ENCODE measurements at regions not wholly inside any gene's neighbourhood (a gene's known extent, or its start where the extent isn't known, plus 50 kb on each side); places are given as distances from the start of the nearest gene placed in this dataset.
"Not testable (repeated sequence)": the region's sequence is repeated elsewhere in the genome, so short reads cannot be mapped to it uniquely, and the experiment has no call there.

GRCh38 chr1:105483436-105483835 is 1573.0 kb upstream of the PRMT6 start:
- intact Hi-C loops (cut with DNase I), result no loop called here
- no peak for DNase-seq (ENCODE audit: missing footprints)
- no peak for ATAC-seq

GRCh38 chr1:105485207-105485606 is 1571.3 kb upstream of the PRMT6 start:
- intact Hi-C loops (cut with DNase I), result no loop called here
- DNase-seq (ENCODE audit: missing footprints) (no peak), ATAC-seq (no peak)

GRCh38 chr1:105492921-105493320 is 1563.6 kb upstream of the PRMT6 start:
- intact Hi-C loops (cut with DNase I), result no loop called here
- DNase-seq (ENCODE audit: missing footprints), result no peak

GRCh38 chr1:105516068-105516467 is 1540.4 kb upstream of the PRMT6 start:
- intact Hi-C loops (cut with DNase I), result no loop called here
- no peak for DNase-seq (ENCODE audit: missing footprints)
- no peak for ATAC-seq

More at GRCh38 chr1:105492921-105493320, 1563.6 kb upstream of the PRMT6 start:
- ATAC-seq, result no peak

- intact Hi-C loops (cut with DNase I), result no loop called here
- ATAC-seq (no peak), DNase-seq (ENCODE audit: missing footprints) (no peak)
Measured at GRCh38 chr1:105533996-105534395, 1522.5 kb upstream of the PRMT6 start.

DNA sequence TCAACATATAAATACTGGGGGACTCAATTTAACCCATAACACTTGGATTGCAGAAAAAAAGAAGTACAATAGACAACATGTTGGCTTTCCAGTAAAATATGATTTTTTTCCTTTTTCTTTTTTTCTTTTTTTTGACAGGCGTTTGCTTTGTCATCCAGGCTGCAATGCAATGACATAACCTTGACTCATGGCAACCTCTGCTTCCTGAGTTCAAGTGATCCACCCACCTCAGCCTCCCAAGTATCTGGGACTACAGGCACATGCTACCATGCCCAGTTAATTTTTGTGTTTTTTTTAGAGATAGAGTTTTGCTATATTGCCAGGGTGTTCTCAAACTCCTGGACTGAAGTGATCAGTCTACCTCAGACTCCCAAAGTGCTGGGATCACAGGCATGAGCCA is 1512.0 kb upstream of the PRMT6 start:
- ATAC-seq (no peak), DNase-seq (ENCODE audit: missing footprints) (no peak)
- intact Hi-C loops (cut with DNase I), result no loop called here

- ATAC-seq, result no peak
- no peak for DNase-seq (ENCODE audit: missing footprints)
- intact Hi-C loops (cut with DNase I), result no loop called here
Measured at GRCh38 chr1:105556266-105556665, 1500.2 kb upstream of the PRMT6 start.

DNA sequence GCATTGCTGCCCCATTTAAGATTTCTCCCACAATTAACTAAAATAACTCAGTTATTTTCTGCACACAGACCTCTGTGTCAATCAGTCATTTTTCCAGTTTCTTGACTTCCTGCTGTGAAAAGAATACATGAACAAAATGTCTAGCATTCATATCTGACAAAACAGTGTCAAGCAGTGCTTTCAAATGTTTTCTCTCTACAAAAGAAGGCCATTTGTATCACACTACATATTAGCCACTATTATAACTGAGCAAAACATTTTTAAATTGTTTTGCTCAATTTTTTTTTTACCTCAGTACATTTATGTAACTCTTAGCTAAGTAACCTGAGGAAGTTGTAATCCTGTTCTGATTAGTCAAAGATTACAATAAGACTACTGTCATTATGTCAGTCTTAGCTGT is 1498.5 kb upstream of the PRMT6 start:
- ATAC-seq (no peak), DNase-seq (ENCODE audit: missing footprints) (no peak)
- intact Hi-C loops (cut with DNase I), result no loop called here

DNA sequence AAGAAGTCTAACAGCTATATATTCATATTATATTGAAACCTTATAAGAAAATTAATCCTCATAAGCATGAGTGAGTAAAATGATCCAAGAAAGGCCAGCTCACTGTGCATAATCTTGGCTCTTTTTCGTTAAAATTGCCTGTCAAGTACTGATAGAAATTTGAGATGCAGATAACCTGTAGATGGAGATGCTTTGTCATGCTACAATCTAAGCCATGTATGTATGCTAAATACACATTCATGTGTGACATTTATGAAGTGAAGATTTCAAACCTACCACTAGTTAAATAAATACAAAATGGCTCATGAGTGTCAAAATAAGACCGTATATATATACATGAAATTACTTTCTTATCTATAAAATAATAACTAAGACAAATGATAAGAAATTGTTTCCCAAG is 1491.5 kb upstream of the PRMT6 start:
- intact Hi-C loops (cut with DNase I), result no loop called here
- no peak for DNase-seq (ENCODE audit: missing footprints)
- ATAC-seq, result no peak

GRCh38 chr1:105585791-105586190 is 1470.7 kb upstream of the PRMT6 start:
- DNase-seq (ENCODE audit: missing footprints) (no peak), ATAC-seq (no peak)
- intact Hi-C loops (cut with DNase I), result no loop called here

GRCh38 chr1:105591681-105592080 is 1464.8 kb upstream of the PRMT6 start:
- intact Hi-C loops (cut with DNase I), result no loop called here
- DNase-seq (ENCODE audit: missing footprints) (no peak), ATAC-seq (no peak)

GRCh38 chr1:105608713-105609112 is 1447.8 kb upstream of the PRMT6 start:
- ATAC-seq, result no peak
- intact Hi-C loops (cut with DNase I), result no loop called here
- DNase-seq (ENCODE audit: missing footprints), result no peak

DNA sequence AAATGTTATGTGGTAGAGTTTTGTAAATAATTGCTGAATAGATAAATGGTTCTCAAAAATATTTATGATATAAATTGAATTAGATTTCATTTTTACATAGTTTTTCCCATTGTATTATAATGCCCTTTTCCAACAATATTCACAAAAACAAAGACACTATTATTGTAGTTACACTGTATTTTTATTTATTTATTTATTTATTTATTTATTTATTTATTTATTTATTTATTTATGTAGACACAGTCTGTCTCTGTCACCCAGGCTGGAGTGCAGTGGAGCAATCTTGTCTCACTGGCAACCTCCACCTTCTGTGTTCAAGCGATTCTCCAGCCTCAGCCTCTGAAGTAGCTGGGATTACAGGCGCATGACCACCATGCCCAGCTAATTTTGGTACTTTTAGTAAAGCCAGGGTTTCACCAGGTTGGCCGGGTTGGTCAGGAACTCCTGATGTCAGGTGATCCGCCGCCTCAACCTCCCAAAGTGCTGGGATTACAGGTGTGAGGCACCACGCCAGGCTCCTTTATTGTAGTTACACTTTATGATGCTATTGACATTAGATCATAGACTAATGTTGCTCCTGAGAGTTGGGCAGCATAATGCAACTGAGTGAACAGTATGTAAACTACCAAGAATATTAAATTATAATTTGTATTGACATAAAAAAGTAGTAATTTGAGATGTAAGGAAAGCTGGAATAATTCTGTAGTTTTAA is 1430.0 kb upstream of the PRMT6 start:
- intact Hi-C loops (cut with DNase I), result no loop called here
- no peak for ATAC-seq
- no peak for DNase-seq (ENCODE audit: missing footprints)

GRCh38 chr1:105631153-105631744 is 1425.2 kb upstream of the PRMT6 start:
- DNase-seq (ENCODE audit: missing footprints); intact Hi-C loops (cut with DNase I); ATAC-seq: not testable (repeated sequence)

DNA sequence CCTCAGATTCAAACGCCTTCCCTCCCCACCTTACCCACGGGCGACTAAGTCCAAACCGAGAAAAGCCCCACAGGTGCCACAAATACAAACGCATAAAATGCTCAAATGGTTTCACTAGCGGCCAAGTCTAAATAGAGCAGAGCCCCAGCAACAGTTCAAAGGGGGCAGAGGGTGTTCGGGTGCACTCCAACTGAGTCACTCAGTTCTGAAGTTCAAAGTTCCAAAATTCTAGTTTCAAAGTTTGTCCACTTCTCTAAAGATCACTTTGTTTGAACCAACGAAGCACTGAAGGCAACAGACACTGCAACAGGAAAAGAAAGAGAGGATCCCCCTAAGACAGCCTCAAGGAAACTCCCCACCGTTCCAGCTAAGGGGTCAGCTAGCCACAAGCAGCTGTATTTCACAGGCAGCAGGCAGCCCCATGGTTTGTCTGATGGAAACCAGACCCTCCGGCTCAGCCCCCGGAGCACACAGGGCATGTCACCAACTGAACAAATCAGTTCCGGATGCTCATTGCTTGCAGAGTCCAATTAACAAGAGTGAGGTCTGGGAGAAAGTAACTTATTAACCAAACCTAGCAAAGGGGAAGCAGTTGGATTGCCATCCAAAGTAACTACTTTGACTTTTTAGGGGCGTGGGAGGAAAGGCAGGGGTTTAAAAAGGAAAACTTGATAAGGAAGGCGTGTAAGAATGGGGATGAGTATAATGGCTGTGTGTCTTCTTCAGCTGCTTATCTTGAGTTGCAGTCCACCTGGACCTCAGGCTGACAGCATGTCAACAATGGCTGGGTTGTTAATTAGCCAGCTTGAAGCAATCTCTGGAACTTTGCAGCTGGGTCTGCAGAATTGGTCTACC is 1423.9 kb upstream of the PRMT6 start:
- DNase-seq (ENCODE audit: missing footprints) (no peak), ATAC-seq (no peak)
- intact Hi-C loops (cut with DNase I), result no loop called here

- ATAC-seq (no peak), DNase-seq (ENCODE audit: missing footprints) (no peak)
- intact Hi-C loops (cut with DNase I), result no loop called here
Measured at GRCh38 chr1:105636052-105636451, 1420.4 kb upstream of the PRMT6 start.

- DNase-seq (ENCODE audit: missing footprints) (no peak), ATAC-seq (no peak)
- intact Hi-C loops (cut with DNase I), result no loop called here
Measured at GRCh38 chr1:105641407-105641806, 1415.1 kb upstream of the PRMT6 start.

DNA sequence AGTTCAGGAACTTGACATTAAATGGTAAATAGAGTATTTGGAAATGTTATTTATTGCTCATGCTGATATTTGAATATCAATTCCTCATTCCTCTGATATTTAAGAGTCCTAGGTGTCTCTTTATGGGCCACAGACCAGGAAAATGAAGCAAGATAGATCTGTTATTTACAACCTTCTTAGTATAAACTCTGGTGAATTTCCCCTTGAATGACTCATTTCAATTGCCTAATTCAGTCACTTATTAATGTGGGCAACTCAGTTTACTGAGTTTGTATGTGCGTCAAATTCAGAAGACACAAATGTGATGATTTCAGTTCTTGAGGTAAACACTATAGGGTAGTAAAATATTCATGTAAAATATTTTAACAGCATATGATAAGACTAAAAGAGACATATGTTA is 1404.4 kb upstream of the PRMT6 start:
- no peak for DNase-seq (ENCODE audit: missing footprints)
- ATAC-seq, result no peak
- intact Hi-C loops (cut with DNase I), result no loop called here

DNA sequence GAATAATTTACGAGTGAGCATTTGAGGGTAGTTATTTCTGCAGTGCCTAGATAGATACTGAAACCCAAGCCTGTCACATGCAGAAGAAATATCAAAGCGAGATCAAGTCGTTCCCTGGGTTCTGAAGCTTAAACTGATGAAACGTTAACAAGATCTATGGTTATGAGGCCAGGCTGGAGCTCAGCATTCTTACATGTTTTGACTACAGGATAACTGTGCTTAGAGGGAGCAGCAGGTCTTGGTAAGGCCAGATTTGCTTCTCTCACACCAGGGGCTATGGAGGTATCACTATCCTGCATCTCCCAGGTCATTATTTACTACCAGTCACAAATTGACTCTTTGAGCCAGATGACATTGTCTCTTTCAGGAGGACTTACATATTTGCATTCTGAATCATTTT is 1401.4 kb upstream of the PRMT6 start:
- DNase-seq (ENCODE audit: missing footprints) (no peak), ATAC-seq (no peak)
- intact Hi-C loops (cut with DNase I), result no loop called here

DNA sequence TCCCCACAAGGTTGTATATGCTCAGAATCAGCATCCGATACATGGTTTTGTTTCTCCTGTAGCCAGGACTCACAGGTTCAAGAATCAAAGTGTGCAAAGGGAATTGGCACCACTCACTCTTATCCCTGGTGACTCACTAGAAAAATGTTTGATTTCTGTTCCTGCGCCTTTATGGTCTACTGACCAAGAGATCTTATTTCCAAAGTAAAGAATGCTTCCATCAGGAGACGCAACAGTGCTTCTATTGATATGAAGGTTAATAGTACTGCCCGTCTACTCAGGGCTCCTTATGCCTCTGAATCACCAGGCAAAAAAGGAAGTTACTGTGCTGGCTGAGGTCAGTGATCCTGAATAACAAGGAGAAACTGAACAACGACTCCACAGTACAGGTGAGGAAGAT is 1392.0 kb upstream of the PRMT6 start:
- no peak for ATAC-seq

More for the DNA sequence above, 1392.0 kb upstream of the PRMT6 start:
- intact Hi-C loops (cut with DNase I), result no loop called here
- DNase-seq (ENCODE audit: missing footprints), result no peak
